HCT116 (cell line): ENCODE measurements at regions not wholly inside any gene's neighbourhood (a gene's known extent, or its start where the extent isn't known, plus 50 kb on each side); places are given as distances from the start of the nearest gene placed in this dataset.

Experiments used
- ATAC-seq: fragments of 200-7000 bp; cut with Tn5 transposase; 2 replicates; pipeline ENCODE4 v1.9.1; 2020; ENCODE audit warnings: mild to moderate bottlenecking, moderate library complexity
- BruUV-seq: library from RNA; stranded (reverse); fragments of 400-500 nt; replicated peaks from 2 replicates; lab custom pipeline; 2021; lab: Mats Ljungman, UMichigan
- CTCF ChIA-PET: fragments of 300-600 bp; sonication (Branson Sonifier 250); formaldehyde crosslinking; loops from one replicate; lab custom pipeline; 2021; ENCODE audit warnings: antibody characterized with exemption; lab: Charles Lee
- POLR2A ChIA-PET: fragments of 300-600, 350-600 bp; sonication (Branson Sonifier 250); formaldehyde crosslinking; loops from one replicate; lab custom pipeline; 2021; ENCODE audit warnings: antibody characterized with exemption; lab: Charles Lee
- RAD21 ChIA-PET, 2 experiments: fragments of 300-600 bp; sonication (Branson Sonifier 250); formaldehyde crosslinking; loops; one replicate each; lab custom pipeline; 2023; ENCODE audit warnings: low total read pairs in 2 of 2; ENCODE audit not compliant: uncharacterized antibody in 2 of 2, unreplicated experiment in 2 of 2, low non-redundant PET in 1 of 2; lab: Charles Lee
- DNase-seq: peaks from one replicate; pipeline ENCODE4 v3.0.0-alpha.2; 2010; ENCODE audit warnings: low read depth, low spot score
- H2AFZ ChIP-seq: fragments of 200-600 bp; shearing (Covaris generic), sonication (generic); 2 replicates; pipeline ENCODE4 v1.6.1; 2017; ENCODE audit warnings: low read depth, mixed run types, mixed read lengths, antibody characterized with exemption, low read length; ENCODE audit not compliant: poor library complexity, severe bottlenecking
- H3K27ac ChIP-seq: 2 replicates; pipeline ENCODE4 v1.5.1; 2012; ENCODE audit warnings: low read depth, low read length
- H3K27me3 ChIP-seq: fragments of 200-600 bp; sonication (generic); 2 replicates; pipeline ENCODE4 v1.6.1; 2016; ENCODE audit warnings: mixed run types, low read length, mixed read lengths; ENCODE audit not compliant: insufficient read depth
- H3K36me3 ChIP-seq, 2 experiments: fragments of 200-500 bp in 1 of 2; fragments of 200-600 bp in 1 of 2; sonication (Bioruptor generic) in 1 of 2; sonication (generic) in 1 of 2; 2 replicates each; pipeline versions ENCODE4 v1.5.1 to v1.6.1; 2014 to 2016; ENCODE audit warnings: low read length in 2 of 2, inconsistent platforms in 1 of 2, mixed read lengths in 1 of 2, mixed run types in 1 of 2; ENCODE audit not compliant: insufficient read depth in 2 of 2, control insufficient read depth in 1 of 2
- H3K4me1 ChIP-seq, 2 experiments: fragments of 200-600 bp in 1 of 2; sonication (generic) in 1 of 2; 2 replicates each; pipeline versions ENCODE4 v1.5.1 to v1.6.1; 2012 to 2017; ENCODE audit warnings: low read length in 2 of 2, inconsistent platforms in 1 of 2, mild to moderate bottlenecking in 1 of 2, mixed read lengths in 1 of 2, mixed run types in 1 of 2, moderate library complexity in 1 of 2; ENCODE audit not compliant: insufficient read depth in 2 of 2, control insufficient read depth in 1 of 2
- H3K4me2 ChIP-seq: fragments of 200-600 bp; sonication (generic); 2 replicates; pipeline ENCODE4 v1.6.1; 2017; ENCODE audit warnings: mixed run types, low read length, mixed read lengths
- H3K4me3 ChIP-seq, 2 experiments: fragments of 200-600 bp in 1 of 2; sonication (generic) in 1 of 2; replicated peaks in 1 of 2; 2 replicates each; pipeline ENCODE4 v1.5.1; 2011 to 2016; ENCODE audit warnings: low read length in 2 of 2, control low read depth in 1 of 2, low read depth in 1 of 2, mild to moderate bottlenecking in 1 of 2, mixed read lengths in 1 of 2, mixed run types in 1 of 2
- H3K79me2 ChIP-seq: fragments of 200-600 bp; sonication (generic); 2 replicates; pipeline ENCODE4 v1.6.1; 2017; ENCODE audit warnings: mild to moderate bottlenecking, mixed run types, low read length, moderate library complexity, mixed read lengths; ENCODE audit not compliant: insufficient read depth
- H3K9ac ChIP-seq: fragments of 200-600 bp; sonication (generic); 2 replicates; pipeline ENCODE4 v1.6.1; 2016; ENCODE audit warnings: low read length, mixed read lengths
- H3K9me2 ChIP-seq: fragments of 200-600 bp; sonication (generic), shearing (Covaris generic); 2 replicates; pipeline ENCODE4 v1.6.1; 2017; ENCODE audit warnings: mixed run types, mild to moderate bottlenecking, moderate library complexity; ENCODE audit not compliant: insufficient read depth
- H3K9me3 ChIP-seq, 2 experiments: fragments of 200-500 bp in 1 of 2; fragments of 200-600 bp in 1 of 2; sonication (Bioruptor generic) in 1 of 2; sonication (generic) in 1 of 2; 2 replicates each; pipeline ENCODE4 v1.6.1; 2014 to 2017; ENCODE audit warnings: low read length in 2 of 2, mixed read lengths in 2 of 2, inconsistent platforms in 1 of 2, low read depth in 1 of 2, mild to moderate bottlenecking in 1 of 2, mixed run types in 1 of 2, moderate library complexity in 1 of 2; ENCODE audit not compliant: control insufficient read depth in 1 of 2, insufficient read depth in 1 of 2
- H4K20me1 ChIP-seq: fragments of 200-600 bp; sonication (generic), shearing (Covaris generic); 2 replicates; pipeline ENCODE4 v1.6.1; 2017; ENCODE audit warnings: mixed run types, mild to moderate bottlenecking, moderate library complexity; ENCODE audit not compliant: insufficient read depth
- CBX3 ChIP-seq: IDR thresholded peaks from 2 replicates; pipeline ENCODE4 v1.6.1; 2012; ENCODE audit warnings: low read depth
- CEBPB ChIP-seq: IDR thresholded peaks from 2 replicates; pipeline ENCODE4 v1.6.1; 2012; ENCODE audit warnings: low read depth
- CTCF ChIP-seq, 3 experiments: fragments of 200-600 bp in 1 of 3; sonication (generic) in 1 of 3; IDR thresholded peaks in 2 of 3; conservative IDR thresholded peaks in 1 of 3; 2 replicates each; pipeline ENCODE4 v1.5.1; 2012 to 2017; ENCODE audit warnings: low read depth in 2 of 3, low read length in 2 of 3, antibody characterized with exemption in 1 of 3, borderline replicate concordance in 1 of 3, control low read depth in 1 of 3, mild to moderate bottlenecking in 1 of 3, mixed read lengths in 1 of 3, mixed run types in 1 of 3, moderate library complexity in 1 of 3; ENCODE audit not compliant: insufficient read depth in 1 of 3
- EGR1 ChIP-seq: IDR thresholded peaks from 2 replicates; pipeline ENCODE4 v1.6.1; 2012; ENCODE audit warnings: low read depth
- EZH2 ChIP-seq: fragments of 200-600 bp; sonication (generic); IDR thresholded peaks from 2 replicates; pipeline ENCODE4 v1.6.1; 2017; ENCODE audit warnings: antibody characterized with exemption, mixed run types
- EZH2phosphoT487 ChIP-seq: fragments of 200-600 bp; IDR thresholded peaks from 2 replicates; pipeline ENCODE4 v1.6.1; 2018; ENCODE audit warnings: antibody characterized with exemption, borderline replicate concordance
- FOSL1 ChIP-seq: IDR thresholded peaks from 2 replicates; pipeline ENCODE4 v1.6.1; 2012; ENCODE audit warnings: low read depth
- POLR2A ChIP-seq: IDR thresholded peaks from 2 replicates; pipeline ENCODE4 v1.7.0; 2011; ENCODE audit warnings: borderline replicate concordance; ENCODE audit not compliant: insufficient read depth, insufficient read length; ENCODE audit errors: extremely low read depth
- POLR2AphosphoS5 ChIP-seq: IDR thresholded peaks from 2 replicates; pipeline ENCODE4 v1.6.1; 2011; ENCODE audit warnings: mild to moderate bottlenecking, low read depth, low read length, moderate library complexity
- RAD21 ChIP-seq: IDR thresholded peaks from 2 replicates; pipeline ENCODE4 v1.6.1; 2012; ENCODE audit warnings: low read depth, mild to moderate bottlenecking
- REST ChIP-seq: IDR thresholded peaks from 2 replicates; pipeline ENCODE4 v1.6.1; 2012; ENCODE audit warnings: low read depth
- SIN3A ChIP-seq: IDR thresholded peaks from 2 replicates; pipeline ENCODE4 v1.6.1; 2012; ENCODE audit warnings: low read depth
- SRF ChIP-seq: IDR thresholded peaks from 2 replicates; pipeline ENCODE4 v1.6.1; 2012; ENCODE audit warnings: low read depth
- TCF7L2 ChIP-seq: IDR thresholded peaks from 2 replicates; pipeline ENCODE4 v1.7.0; 2011; ENCODE audit warnings: borderline replicate concordance, inconsistent platforms; ENCODE audit not compliant: insufficient read depth, insufficient read length; ENCODE audit errors: extremely low read depth
- YY1 ChIP-seq: IDR thresholded peaks from 2 replicates; pipeline ENCODE4 v1.6.1; 2011; ENCODE audit warnings: low read length, low read depth, moderate library complexity, mild to moderate bottlenecking; ENCODE audit not compliant: insufficient replicate concordance; ENCODE audit errors: extremely low read depth
- ZFX ChIP-seq: fragments of 450-650 bp; IDR thresholded peaks from 2 replicates; pipeline ENCODE4 v1.6.1; 2017
- intact Hi-C: fragments of 100-400 bp; cut with micrococcal nuclease; formaldehyde crosslinking; loops from 2 replicates; pipeline ENCODE4 v1.10.0; 2022
- TF ChIP-seq, protein P1 (sequence below): IDR thresholded peaks from 2 replicates; pipeline ENCODE4 v1.6.1; 2012
- TF ChIP-seq, protein P2 (sequence below): IDR thresholded peaks from 2 replicates; pipeline ENCODE4 v1.6.1; 2012
- TF ChIP-seq, protein P3 (sequence below): IDR thresholded peaks from 2 replicates; pipeline ENCODE4 v1.6.1; 2011; ENCODE audit warnings: mild to moderate bottlenecking, low read length, moderate library complexity; ENCODE audit not compliant: insufficient replicate concordance; ENCODE audit errors: extremely low read depth

DNA sequence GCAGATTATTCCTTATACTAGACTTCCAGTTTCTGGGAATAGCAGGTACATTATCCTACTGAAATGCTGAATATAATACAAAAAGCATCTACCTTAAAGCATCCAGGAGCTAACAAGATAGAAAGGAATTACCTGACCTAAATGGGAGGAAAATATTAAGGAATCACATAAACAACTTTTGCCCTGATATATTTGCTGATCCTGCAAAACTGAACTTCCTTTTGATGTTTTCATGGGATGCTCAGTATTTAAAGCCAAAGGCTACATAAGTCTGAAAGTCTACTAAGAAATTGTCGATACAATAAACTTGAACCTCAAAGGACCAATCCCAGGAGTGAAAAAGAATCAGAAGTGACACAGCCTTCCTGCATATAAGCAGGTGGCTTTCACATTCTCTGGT lies 85.6 kb upstream of the C1orf21 start:
- Histone ChIP-seq H3K4me2 (no peak overlapping the region), H3K9ac (no peak overlapping the region), H3K4me1 (no peaks in the 10 kb centered on the region), H2AFZ (no peak overlapping the region), H3K27ac (no peak overlapping the region), H3K27me3 (no peaks in the 10 kb centered on the region), H3K36me3 (no peaks in the 10 kb centered on the region), H4K20me1 (no peaks in the 10 kb centered on the region), H3K9me3 (no peaks in the 10 kb centered on the region), H3K9me2 (no peaks in the 10 kb centered on the region), H3K79me2 (no peaks in the 10 kb centered on the region), H3K4me3 (no peak overlapping the region)
- no peak for ATAC-seq
- no peak for DNase-seq
- POLR2A ChIA-PET: no interaction called here
- intact Hi-C loops: no loop called here
- no TSS peak for BruUV-seq
- CTCF ChIA-PET: no interaction called here
- RAD21 ChIA-PET: no interaction called here
- TF ChIP-seq POLR2AphosphoS5 (no peak), CBX3 (no peak), CEBPB (no peak), EZH2 (no peak), YY1 (no peak), POLR2A (no peak), REST (no peak), ZFX (no peak), TCF7L2 (no peak), EZH2phosphoT487 (no peak), RAD21 (no peak), SIN3A (no peak), CTCF (IDR thresholded peaks at IDR 0.05 in 2 of 3, conservative IDR thresholded peaks at IDR 0.05 in 1 of 3; ENCODE audit: borderline replicate concordance in 1 of 3, insufficient read depth in 1 of 3, low read depth in 2 of 3, low read length in 2 of 3) (no peak), EGR1 (no peak), FOSL1 (no peak), SRF (no peak)
- TF ChIP-seq, protein P1, sequence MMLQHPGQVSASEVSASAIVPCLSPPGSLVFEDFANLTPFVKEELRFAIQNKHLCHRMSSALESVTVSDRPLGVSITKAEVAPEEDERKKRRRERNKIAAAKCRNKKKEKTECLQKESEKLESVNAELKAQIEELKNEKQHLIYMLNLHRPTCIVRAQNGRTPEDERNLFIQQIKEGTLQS: no peak
- TF ChIP-seq, protein P2, sequence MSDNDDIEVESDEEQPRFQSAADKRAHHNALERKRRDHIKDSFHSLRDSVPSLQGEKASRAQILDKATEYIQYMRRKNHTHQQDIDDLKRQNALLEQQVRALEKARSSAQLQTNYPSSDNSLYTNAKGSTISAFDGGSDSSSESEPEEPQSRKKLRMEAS: no peak
- TF ChIP-seq, protein P3, sequence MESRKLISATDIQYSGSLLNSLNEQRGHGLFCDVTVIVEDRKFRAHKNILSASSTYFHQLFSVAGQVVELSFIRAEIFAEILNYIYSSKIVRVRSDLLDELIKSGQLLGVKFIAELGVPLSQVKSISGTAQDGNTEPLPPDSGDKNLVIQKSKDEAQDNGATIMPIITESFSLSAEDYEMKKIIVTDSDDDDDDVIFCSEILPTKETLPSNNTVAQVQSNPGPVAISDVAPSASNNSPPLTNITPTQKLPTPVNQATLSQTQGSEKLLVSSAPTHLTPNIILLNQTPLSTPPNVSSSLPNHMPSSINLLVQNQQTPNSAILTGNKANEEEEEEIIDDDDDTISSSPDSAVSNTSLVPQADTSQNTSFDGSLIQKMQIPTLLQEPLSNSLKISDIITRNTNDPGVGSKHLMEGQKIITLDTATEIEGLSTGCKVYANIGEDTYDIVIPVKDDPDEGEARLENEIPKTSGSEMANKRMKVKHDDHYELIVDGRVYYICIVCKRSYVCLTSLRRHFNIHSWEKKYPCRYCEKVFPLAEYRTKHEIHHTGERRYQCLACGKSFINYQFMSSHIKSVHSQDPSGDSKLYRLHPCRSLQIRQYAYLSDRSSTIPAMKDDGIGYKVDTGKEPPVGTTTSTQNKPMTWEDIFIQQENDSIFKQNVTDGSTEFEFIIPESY: no peak
